ENCODE measurements at regions not wholly inside any gene's neighbourhood (a gene's known extent, or its start where the extent isn't known, plus 50 kb on each side); places are given as distances from the start of the nearest gene placed in this dataset.

GRCh38 chr2:76450024-76450475 lies 739.3 kb upstream of the GCFC2 start:
- DNase-seq (ENCODE audit: low spot score), result no peak

- DNase-seq (ENCODE audit: low spot score), result no peak
Measured at GRCh38 chr2:76448956-76449355, 738.2 kb upstream of the GCFC2 start.

GRCh38 chr2:76447294-76447693 lies 736.6 kb upstream of the GCFC2 start:
- DNase-seq (ENCODE audit: low spot score), result no peak

- no peak for DNase-seq (ENCODE audit: low spot score)
Measured at GRCh38 chr2:76446872-76447271, 736.2 kb upstream of the GCFC2 start.

- DNase-seq (ENCODE audit: low spot score), result no peak
Measured at GRCh38 chr2:76445880-76446279, 735.2 kb upstream of the GCFC2 start.

GRCh38 chr2:76444732-76445131 lies 734.0 kb upstream of the GCFC2 start:
- no peak for DNase-seq (ENCODE audit: low spot score)

- no peak for DNase-seq (ENCODE audit: low spot score)
Measured at GRCh38 chr2:76437564-76437963, 726.8 kb upstream of the GCFC2 start.

GRCh38 chr2:76429374-76429773 lies 718.7 kb upstream of the GCFC2 start:
- no peak for DNase-seq (ENCODE audit: low spot score)

- no peak for DNase-seq (ENCODE audit: low spot score)
Measured at GRCh38 chr2:76427452-76427851, 716.7 kb upstream of the GCFC2 start.

GRCh38 chr2:76415821-76416220 lies 705.1 kb upstream of the GCFC2 start:
- DNase-seq (ENCODE audit: low spot score), result no peak

- no peak for DNase-seq (ENCODE audit: low spot score)
Measured at GRCh38 chr2:76413436-76413835, 702.7 kb upstream of the GCFC2 start.

- DNase-seq (ENCODE audit: low spot score), result no peak
Measured at GRCh38 chr2:76406134-76406855, 695.6 kb upstream of the GCFC2 start.

GRCh38 chr2:76393356-76393755 lies 682.6 kb upstream of the GCFC2 start:
- DNase-seq (ENCODE audit: low spot score), result no peak

GRCh38 chr2:76391678-76392077 lies 681.0 kb upstream of the GCFC2 start:
- no peak for DNase-seq (ENCODE audit: low spot score)

GRCh38 chr2:76387294-76387693 lies 676.6 kb upstream of the GCFC2 start:
- no peak for DNase-seq (ENCODE audit: low spot score)

- no peak for DNase-seq (ENCODE audit: low spot score)
Measured at GRCh38 chr2:76385943-76386342, 675.2 kb upstream of the GCFC2 start.

- no peak for DNase-seq (ENCODE audit: low spot score)
Measured at GRCh38 chr2:76381624-76382023, 670.9 kb upstream of the GCFC2 start.

- DNase-seq (ENCODE audit: low spot score), result no peak
Measured at GRCh38 chr2:76378140-76378539, 667.4 kb upstream of the GCFC2 start.

- DNase-seq (ENCODE audit: low spot score), result no peak
Measured at GRCh38 chr2:76341439-76341838, 630.7 kb upstream of the GCFC2 start.

- no peak for DNase-seq (ENCODE audit: low spot score)
Measured at GRCh38 chr2:76332871-76333270, 622.2 kb upstream of the GCFC2 start.

GRCh38 chr2:76330865-76331264 lies 620.1 kb upstream of the GCFC2 start:
- no peak for DNase-seq (ENCODE audit: low spot score)

- no peak for DNase-seq (ENCODE audit: low spot score)
Measured at GRCh38 chr2:76326636-76327035, 615.9 kb upstream of the GCFC2 start.

- no peak for DNase-seq (ENCODE audit: low spot score)
Measured at GRCh38 chr2:76323381-76323780, 612.7 kb upstream of the GCFC2 start.

GRCh38 chr2:76320716-76321115 lies 610.0 kb upstream of the GCFC2 start:
- no peak for DNase-seq (ENCODE audit: low spot score)
